RWPE2 (cell line): ENCODE measurements at regions not wholly inside any gene's neighbourhood (a gene's known extent, or its start where the extent isn't known, plus 50 kb on each side); places are given as distances from the start of the nearest gene placed in this dataset.

Experiments
- ATAC-seq: fragments of 200-7000 bp; cut with Tn5 transposase; 3 replicates; pipeline ENCODE4 v1.9.1; 2021; ENCODE audit warnings: low read depth
- DNase-seq: peaks from one replicate; pipeline ENCODE4 v3.0.0-alpha.2; 2020; ENCODE audit warnings: low spot score
- H3K27ac ChIP-seq: fragments of 450-650 bp; 2 replicates; pipeline ENCODE4 v1.5.1; 2017; ENCODE audit warnings: mild to moderate bottlenecking; ENCODE audit not compliant: poor library complexity, severe bottlenecking
- H3K27me3 ChIP-seq: fragments of 250-450 bp; sonication (Bioruptor Pico); 2 replicates; pipeline ENCODE4 v1.5.1; 2021; ENCODE audit warnings: mild to moderate bottlenecking, moderate library complexity; ENCODE audit not compliant: insufficient read depth, poor library complexity, severe bottlenecking
- H3K36me3 ChIP-seq: fragments of 250-450 bp; sonication (Bioruptor Pico); 2 replicates; pipeline ENCODE4 v1.5.1; 2020; ENCODE audit warnings: low read depth, mild to moderate bottlenecking, moderate library complexity
- H3K4me1 ChIP-seq: fragments of 250-450 bp; sonication (Bioruptor Pico); 2 replicates; pipeline ENCODE4 v1.5.1; 2021; ENCODE audit warnings: mild to moderate bottlenecking, moderate library complexity; ENCODE audit not compliant: insufficient read depth, poor library complexity, severe bottlenecking
- H3K4me3 ChIP-seq: fragments of 250-450 bp; sonication (Bioruptor Pico); 2 replicates; pipeline ENCODE4 v1.5.1; 2021; ENCODE audit warnings: mild to moderate bottlenecking, moderate library complexity; ENCODE audit not compliant: severe bottlenecking
- H3K9me3 ChIP-seq: fragments of 250-450 bp; sonication (Bioruptor Pico); 2 replicates; pipeline ENCODE4 v1.5.1; 2021; ENCODE audit warnings: mild to moderate bottlenecking, moderate library complexity; ENCODE audit not compliant: severe bottlenecking
- TF ChIP-seq, protein P1 (sequence below): fragments of 450-650 bp; IDR thresholded peaks from one replicate; pipeline ENCODE4 v1.5.1; 2017; ENCODE audit warnings: mild to moderate bottlenecking, moderate library complexity; ENCODE audit not compliant: poor library complexity, severe bottlenecking

DNA sequence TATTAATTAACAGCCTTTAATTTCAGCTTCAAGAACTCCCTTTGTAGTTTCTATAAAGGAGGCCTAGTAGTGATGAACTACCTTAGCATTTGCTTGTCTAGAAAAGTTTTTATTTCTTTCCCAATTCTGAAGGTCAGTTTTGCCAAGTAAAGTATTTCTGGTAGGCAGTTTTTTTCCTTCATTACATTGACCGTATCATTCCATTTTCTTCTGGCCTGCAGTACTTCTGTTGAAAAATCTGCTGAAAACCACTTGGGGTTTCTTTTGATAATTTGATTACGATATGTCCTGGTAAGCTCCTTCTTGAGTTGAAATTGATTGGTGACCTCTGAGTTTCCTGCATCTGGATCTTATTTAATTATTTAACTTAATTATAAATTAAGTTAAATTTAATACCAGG, 691.8 kb downstream of the TSN start:
- Histone ChIP-seq H3K9me3 (no peaks in the 10 kb centered on the region), H3K4me1 (no peaks in the 10 kb centered on the region), H3K36me3 (no peaks in the 10 kb centered on the region), H3K27me3 (no peaks in the 10 kb centered on the region), H3K4me3 (no peak overlapping the region), H3K27ac (no peak overlapping the region)
- ATAC-seq: no peak
- no peak for DNase-seq
- TF ChIP-seq, protein P1, sequence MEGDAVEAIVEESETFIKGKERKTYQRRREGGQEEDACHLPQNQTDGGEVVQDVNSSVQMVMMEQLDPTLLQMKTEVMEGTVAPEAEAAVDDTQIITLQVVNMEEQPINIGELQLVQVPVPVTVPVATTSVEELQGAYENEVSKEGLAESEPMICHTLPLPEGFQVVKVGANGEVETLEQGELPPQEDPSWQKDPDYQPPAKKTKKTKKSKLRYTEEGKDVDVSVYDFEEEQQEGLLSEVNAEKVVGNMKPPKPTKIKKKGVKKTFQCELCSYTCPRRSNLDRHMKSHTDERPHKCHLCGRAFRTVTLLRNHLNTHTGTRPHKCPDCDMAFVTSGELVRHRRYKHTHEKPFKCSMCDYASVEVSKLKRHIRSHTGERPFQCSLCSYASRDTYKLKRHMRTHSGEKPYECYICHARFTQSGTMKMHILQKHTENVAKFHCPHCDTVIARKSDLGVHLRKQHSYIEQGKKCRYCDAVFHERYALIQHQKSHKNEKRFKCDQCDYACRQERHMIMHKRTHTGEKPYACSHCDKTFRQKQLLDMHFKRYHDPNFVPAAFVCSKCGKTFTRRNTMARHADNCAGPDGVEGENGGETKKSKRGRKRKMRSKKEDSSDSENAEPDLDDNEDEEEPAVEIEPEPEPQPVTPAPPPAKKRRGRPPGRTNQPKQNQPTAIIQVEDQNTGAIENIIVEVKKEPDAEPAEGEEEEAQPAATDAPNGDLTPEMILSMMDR: no peak

GRCh38 chr2:122451040-122451439, 695.6 kb downstream of the TSN start:
- ATAC-seq (no peak), DNase-seq (no peak)
- TF ChIP-seq, protein P1: peak; percentile 52
- Histone ChIP-seq H3K27ac (no peak overlapping the region), H3K4me3 (no peak overlapping the region), H3K27me3 (no peaks in the 10 kb centered on the region), H3K9me3 (no peaks in the 10 kb centered on the region), H3K36me3 (no peaks in the 10 kb centered on the region), H3K4me1 (no peaks in the 10 kb centered on the region)

- Histone ChIP-seq H3K27ac (no peak overlapping the region), H3K4me1 (no peaks in the 10 kb centered on the region), H3K27me3 (no peaks in the 10 kb centered on the region), H3K36me3 (no peaks in the 10 kb centered on the region), H3K9me3 (no peaks in the 10 kb centered on the region), H3K4me3 (no peak overlapping the region)
- TF ChIP-seq, protein P1: no peak
- DNase-seq (no peak), ATAC-seq (no peak)
These were observed 696.2 kb downstream of the TSN start for GRCh38 chr2:122451697-122452096.

GRCh38 chr2:122469147-122469546, 713.7 kb downstream of the TSN start:
- DNase-seq (no peak), ATAC-seq (peak; percentile 35; the same call in 1 of the 3 replicates)
- H3K4me1 ChIP-seq: peaks cover 3% of the 10 kb centered on the region
- H3K27me3 ChIP-seq: no peaks in the 10 kb centered on the region
- TF ChIP-seq, protein P1: no peak
- H3K9me3 ChIP-seq: no peaks in the 10 kb centered on the region
- no peaks in the 10 kb centered on the region for H3K36me3 ChIP-seq
- H3K27ac ChIP-seq: no peak overlapping the region
- H3K4me3 ChIP-seq: no peak overlapping the region

DNA sequence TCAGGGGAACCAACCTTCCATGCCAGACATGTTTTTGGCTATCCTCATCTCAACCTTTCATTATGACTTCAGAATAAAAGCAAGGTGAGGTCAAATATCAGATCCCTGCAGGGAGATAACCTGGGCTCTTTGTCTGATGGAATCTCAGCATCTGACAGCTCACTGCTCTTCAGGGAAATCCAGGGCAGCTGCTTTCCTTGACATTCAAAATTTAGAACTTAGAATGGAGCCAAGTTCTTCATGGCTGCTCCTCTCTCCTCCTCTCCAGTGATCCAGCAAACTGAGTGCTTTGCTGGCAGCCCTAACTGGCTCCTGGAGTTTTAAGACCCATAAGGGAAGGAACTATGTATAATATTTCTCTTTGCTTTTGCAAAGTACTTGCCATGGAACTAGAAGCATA, 716.3 kb downstream of the TSN start:
- Histone ChIP-seq H3K4me1 (peaks cover 3% of the 10 kb centered on the region), H3K4me3 (no peak overlapping the region), H3K27ac (no peak overlapping the region), H3K9me3 (no peaks in the 10 kb centered on the region), H3K36me3 (no peaks in the 10 kb centered on the region), H3K27me3 (no peaks in the 10 kb centered on the region)
- ATAC-seq (no peak), DNase-seq (no peak)
- TF ChIP-seq, protein P1: no peak
